HCT116 (cell line): ENCODE measurements at regions not wholly inside any gene's neighbourhood (a gene's known extent, or its start where the extent isn't known, plus 50 kb on each side); places are given as distances from the start of the nearest gene placed in this dataset.

Experiments
- EGR1 ChIP-seq: IDR thresholded peaks from 2 replicates; pipeline ENCODE4 v1.6.1; 2012; ENCODE audit warnings: low read depth
- POLR2A ChIP-seq: IDR thresholded peaks from 2 replicates; pipeline ENCODE4 v1.7.0; 2011; ENCODE audit warnings: borderline replicate concordance; ENCODE audit not compliant: insufficient read depth, insufficient read length; ENCODE audit errors: extremely low read depth

DNA sequence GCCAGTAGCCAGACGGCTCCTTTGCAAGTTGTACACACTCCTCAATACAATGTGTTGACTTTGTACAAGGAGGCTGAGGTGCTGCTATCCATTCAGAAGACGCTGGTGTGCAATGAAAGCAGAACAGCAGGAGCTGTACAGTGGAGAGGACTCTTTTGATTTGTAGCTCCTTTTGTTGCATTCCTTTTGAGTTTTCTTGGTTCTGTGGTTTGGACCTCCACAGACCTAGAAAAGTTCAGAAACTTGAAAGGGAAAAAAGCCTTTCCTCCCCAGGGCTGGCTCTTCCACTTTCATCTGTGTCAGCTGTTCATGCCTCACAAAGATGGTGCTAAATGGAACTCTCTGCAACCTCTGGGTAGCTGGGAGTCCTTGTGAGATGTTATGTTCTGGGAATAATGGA is 117.4 kb downstream of the MAT2B start:
- no peak for TF ChIP-seq EGR1
- TF ChIP-seq POLR2A = no peak
